HepG2 (cell line): ENCODE measurements at regions not wholly inside any gene's neighbourhood (a gene's known extent, or its start where the extent isn't known, plus 50 kb on each side); places are given as distances from the start of the nearest gene placed in this dataset.

Experiments
- ATAC-seq: fragments of 200-7000 bp; cut with Tn5 transposase; 3 replicates; pipeline ENCODE4 v1.9.1; 2020; ENCODE audit warnings: mild to moderate bottlenecking, moderate library complexity
- BruUV-seq: library from RNA; stranded (reverse); fragments of 400-500 nt; replicated peaks from 2 replicates; lab custom pipeline; 2021; lab: Mats Ljungman, UMichigan
- CTCF ChIA-PET: fragments of 300-600 bp; formaldehyde crosslinking; extraction: SDS; loops from one replicate; lab custom pipeline; 2021; ENCODE audit warnings: low total read pairs, inconsistent platforms, low intra/inter-chr PET ratio; lab: Yijun Ruan, JAX
- POLR2A ChIA-PET: fragments of 350-600 bp; sonication (Branson Sonifier 250); formaldehyde crosslinking; loops from one replicate; lab custom pipeline; 2020; ENCODE audit warnings: antibody characterized with exemption, inconsistent platforms; lab: Yijun Ruan, JAX
- DNase-seq: peaks from one replicate; pipeline ENCODE4 v3.0.0-alpha.2; 2015; ENCODE audit warnings: low spot score
- FAIRE-seq: peaks from 3 replicates; lab custom pipeline; 2011; peaks lifted over from hg19 to GRCh38; lab: Jason Lieb, UNC
- H2AFZ ChIP-seq: one replicate; pipeline ENCODE4 v1.6.1; 2011; ENCODE audit warnings: low read length, inconsistent platforms
- H3K27ac ChIP-seq: fragments of 300-600 bp; 3 replicates; pipeline ENCODE4 v1.8.0; 2011; ENCODE audit warnings: mixed run types, mild to moderate bottlenecking, mixed read lengths, low read length, inconsistent platforms; ENCODE audit not compliant: insufficient read depth; ENCODE audit errors: extremely low read length
- H3K27me3 ChIP-seq, 2 experiments: fragments of 200-600 bp in 1 of 2; 2 replicates in 1 of 2; 3 replicates in 1 of 2; pipeline versions ENCODE4 v1.6.0 to v1.8.0; 2011; ENCODE audit warnings: low read length in 2 of 2, mild to moderate bottlenecking in 2 of 2, moderate library complexity in 2 of 2, inconsistent platforms in 1 of 2; ENCODE audit not compliant: insufficient read depth in 2 of 2, control insufficient read depth in 1 of 2
- H3K36me3 ChIP-seq, 2 experiments: fragments of 200-600 bp in 1 of 2; replicated peaks in 1 of 2; 2 replicates in 1 of 2; 3 replicates in 1 of 2; pipeline versions ENCODE4 v1.5.1 to v1.8.0; 2011; ENCODE audit warnings: low read length in 2 of 2, inconsistent platforms in 1 of 2; ENCODE audit not compliant: insufficient read depth in 2 of 2, control insufficient read depth in 1 of 2
- H3K4me1 ChIP-seq: 2 replicates; pipeline ENCODE4 v1.5.1; 2012; ENCODE audit warnings: low read length, inconsistent platforms; ENCODE audit not compliant: insufficient read depth
- H3K4me2 ChIP-seq: 2 replicates; pipeline ENCODE4 v1.6.0; 2011; ENCODE audit warnings: low read depth, low read length, inconsistent platforms
- H3K4me3 ChIP-seq, 3 experiments: fragments of 200-600 bp in 1 of 3; sonication (generic), shearing (Covaris generic) in 1 of 3; replicated peaks in 1 of 3; 2 replicates each; pipeline ENCODE4 v1.5.1; 2011 to 2016; ENCODE audit warnings: low read length in 3 of 3, inconsistent platforms in 2 of 3, low read depth in 2 of 3, mild to moderate bottlenecking in 2 of 3, control low read depth in 1 of 3, mixed read lengths in 1 of 3; ENCODE audit not compliant: insufficient read depth in 1 of 3
- H3K79me2 ChIP-seq: one replicate; pipeline ENCODE4 v1.6.1; 2011; ENCODE audit warnings: low read length, inconsistent platforms; ENCODE audit not compliant: insufficient read depth
- H3K9ac ChIP-seq: 2 replicates; pipeline ENCODE4 v1.6.0; 2011; ENCODE audit warnings: mild to moderate bottlenecking, low read depth, low read length, inconsistent platforms; ENCODE audit not compliant: insufficient read depth
- H3K9me3 ChIP-seq: 2 replicates; pipeline ENCODE4 v1.5.1; 2012; ENCODE audit warnings: mild to moderate bottlenecking, low read length
- H4K20me1 ChIP-seq: 2 replicates; pipeline ENCODE4 v1.6.0; 2011; ENCODE audit warnings: inconsistent platforms, mild to moderate bottlenecking, low read length, moderate library complexity; ENCODE audit not compliant: insufficient read depth
- ARID3A ChIP-seq: IDR thresholded peaks from 2 replicates; pipeline ENCODE4 v1.6.1; 2012; ENCODE audit warnings: low read depth, low read length, improper control_type of control experiment
- MED1 ChIP-seq: sonication (generic); formaldehyde crosslinking; IDR thresholded peaks from 2 replicates; pipeline ENCODE4 v1.4.0; 2020; ENCODE audit warnings: missing genetic modification reagents
- NR1H2 ChIP-seq: sonication (generic); formaldehyde crosslinking; IDR thresholded peaks from 2 replicates; pipeline ENCODE4 v1.8.1; 2022; ENCODE audit warnings: low read depth, missing genetic modification reagents, borderline replicate concordance
- NRL ChIP-seq: sonication (generic); formaldehyde crosslinking; IDR thresholded peaks from 2 replicates; pipeline ENCODE4 v1.5.0; 2020; ENCODE audit warnings: missing genetic modification reagents, mild to moderate bottlenecking, moderate library complexity, borderline replicate concordance
- PAXIP1 ChIP-seq: sonication (generic); formaldehyde crosslinking; conservative IDR thresholded peaks from 2 replicates; pipeline ENCODE4 v1.4.0; 2020; ENCODE audit warnings: mild to moderate bottlenecking, missing genetic modification reagents, moderate library complexity
- SRF ChIP-seq: IDR thresholded peaks from 2 replicates; pipeline ENCODE4 v1.6.1; 2011; ENCODE audit warnings: mild to moderate bottlenecking, low read depth, low read length, moderate library complexity
- SUZ12 ChIP-seq: fragments of 150-350 bp; IDR thresholded peaks from 2 replicates; pipeline ENCODE4 v1.6.1; 2014; ENCODE audit warnings: low read depth, low read length
- TAF1 ChIP-seq: sonication (generic); formaldehyde crosslinking; IDR thresholded peaks from 2 replicates; pipeline ENCODE4 v1.4.0; 2020; ENCODE audit warnings: missing genetic modification reagents
- ZFP36L2 ChIP-seq: sonication (generic); formaldehyde crosslinking; IDR thresholded peaks from 2 replicates; pipeline ENCODE4 v1.4.0; 2020; ENCODE audit warnings: missing genetic modification reagents
- ZNF280B ChIP-seq: sonication (generic); formaldehyde crosslinking; IDR thresholded peaks from 2 replicates; pipeline ENCODE4 v1.5.0; 2020; ENCODE audit warnings: missing genetic modification reagents, mild to moderate bottlenecking, borderline replicate concordance
- ZNF720 ChIP-seq: sonication (generic); formaldehyde crosslinking; IDR thresholded peaks from 2 replicates; pipeline ENCODE4 v1.4.0; 2020; ENCODE audit warnings: missing genetic modification reagents
- WGBS: methylation state at CpG from one replicate; pipeline ENCODE4 v1.1.6; 2017; ENCODE audit warnings: low lambda C conversion rate; 5-methylcytosine and 5-hydroxymethylcytosine counted together
- in situ Hi-C: cut with HindIII; loops from 2 replicates; pipeline ENCODE4 v1.10.0; 2017; ENCODE audit warnings: low pct_unique_long_range_greater_than_20kb; ENCODE audit not compliant: extremely low pct_ligation_motif_present
- intact Hi-C: fragments of 100-400 bp; cut with micrococcal nuclease; formaldehyde crosslinking; loops from one replicate; pipeline ENCODE4 v1.10.0; 2022; ENCODE audit not compliant: unreplicated experiment

GRCh38 chr1:4571263-4571662, 83.1 kb upstream of the AJAP1 start:
- Histone ChIP-seq H3K9me3 (no peaks in the 10 kb centered on the region), H3K4me2 (no peak overlapping the region), H3K79me2 (no peaks in the 10 kb centered on the region), H3K4me1 (no peaks in the 10 kb centered on the region), H3K4me3 (no peak overlapping the region), H3K9ac (no peak overlapping the region)
- POLR2A ChIA-PET, result no interaction called here
- FAIRE-seq, result no peak
- intact Hi-C loops, result no loop called here
- no peak for TF ChIP-seq PAXIP1 (CRISPR knock-in tag)
- TF ChIP-seq, all 625 proteins: peak for 0
- H4K20me1 ChIP-seq, result no peaks in the 10 kb centered on the region
- DNase-seq (no peak), ATAC-seq (no peak)
- no peak overlapping the region for H3K27ac ChIP-seq
- peaks cover 0 to 20% of the 10 kb centered on the region in 2 experiments; a peak in 1 of 5 replicates for H3K27me3 ChIP-seq
- H3K36me3 ChIP-seq, result no peaks in the 10 kb centered on the region
- BruUV-seq, result no TSS peak
- WGBS, result 13% methylated on average over 6 of the region's 6 CpGs
- no peak overlapping the region for H2AFZ ChIP-seq
- in situ Hi-C loops, result no loop called here
- CTCF ChIA-PET, result no interaction called here

- in situ Hi-C loops (no loop called here), intact Hi-C loops (no loop called here)
- no peak overlapping the region for H2AFZ ChIP-seq
- H3K36me3 ChIP-seq, result no peaks in the 10 kb centered on the region
- no peak overlapping the region for H3K9ac ChIP-seq
- WGBS, result 3% methylated on average over 3 of the region's 3 CpGs
- H3K27me3 ChIP-seq, result peaks cover 0 to 14% of the 10 kb centered on the region in 2 experiments; a peak in 1 of 5 replicates
- no peak overlapping the region for H3K27ac ChIP-seq
- ATAC-seq (no peak), DNase-seq (no peak), FAIRE-seq (no peak)
- no peak overlapping the region for H3K4me3 ChIP-seq
- H3K4me1 ChIP-seq, result no peaks in the 10 kb centered on the region
- ChIA-PET POLR2A (no interaction called here), CTCF (no interaction called here)
- no peaks in the 10 kb centered on the region for H3K9me3 ChIP-seq
- BruUV-seq, result no TSS peak
- H3K4me2 ChIP-seq, result no peak overlapping the region
- H4K20me1 ChIP-seq, result no peaks in the 10 kb centered on the region
- H3K79me2 ChIP-seq, result no peaks in the 10 kb centered on the region
- no peak for TF ChIP-seq NRL (CRISPR knock-in tag)
- TF ChIP-seq TAF1 (CRISPR knock-in tag), result no peak
- no peak for TF ChIP-seq ARID3A
- no peak for TF ChIP-seq MED1 (CRISPR knock-in tag)
- TF ChIP-seq ZNF280B, result no peak
- TF ChIP-seq NR1H2, result no peak
- TF ChIP-seq SRF, result no peak
- no peak for TF ChIP-seq SUZ12
- TF ChIP-seq ZFP36L2, result no peak
- no peak for TF ChIP-seq ZNF720
Observed at GRCh38 chr1:4573526-4573925, 80.9 kb upstream of the AJAP1 start.
